HG03025 (cell line): ENCODE measurements at regions not wholly inside any gene's neighbourhood (a gene's known extent, or its start where the extent isn't known, plus 50 kb on each side); places are given as distances from the start of the nearest gene placed in this dataset.

Experiments used
- ATAC-seq: cut with Tn5 transposase; IDR thresholded peaks from one replicate; pipeline ENCODE4 v1.9.1; 2021; ENCODE audit warnings: mild to moderate bottlenecking, moderate library complexity; ENCODE audit not compliant: unreplicated experiment, low FRiP score

- peak; percentile 74 for ATAC-seq
Measured at GRCh38 chr12:92034858-92035401, 110.7 kb downstream of the BTG1 start.

- no peak for ATAC-seq
Measured at GRCh38 chr12:92034083-92034482, 111.6 kb downstream of the BTG1 start.

- no peak for ATAC-seq
Measured at GRCh38 chr12:92032965-92033364, 112.7 kb downstream of the BTG1 start.

GRCh38 chr12:92032101-92032500 lies 113.5 kb downstream of the BTG1 start:
- no peak for ATAC-seq

- peak; percentile 48 for ATAC-seq
Measured at GRCh38 chr12:92030618-92031017, 115.0 kb downstream of the BTG1 start.

GRCh38 chr12:92029902-92030586 lies 115.6 kb downstream of the BTG1 start:
- ATAC-seq: no peak

GRCh38 chr12:92029136-92029535 lies 116.5 kb downstream of the BTG1 start:
- no peak for ATAC-seq

GRCh38 chr12:92028441-92028709 lies 117.3 kb downstream of the BTG1 start:
- no peak for ATAC-seq

- ATAC-seq: no peak
Measured at GRCh38 chr12:92027701-92028440, 117.8 kb downstream of the BTG1 start.

GRCh38 chr12:92027243-92027642 lies 118.4 kb downstream of the BTG1 start:
- no peak for ATAC-seq

GRCh38 chr12:92025462-92026207 lies 120.0 kb downstream of the BTG1 start:
- ATAC-seq: no peak

- no peak for ATAC-seq
Measured at GRCh38 chr12:92022093-92022492, 123.6 kb downstream of the BTG1 start.

GRCh38 chr12:92021666-92022035 lies 124.0 kb downstream of the BTG1 start:
- ATAC-seq: no peak

GRCh38 chr12:92020983-92021665 lies 124.5 kb downstream of the BTG1 start:
- ATAC-seq: no peak

GRCh38 chr12:92019491-92020277 lies 126.0 kb downstream of the BTG1 start:
- ATAC-seq: no peak

GRCh38 chr12:92012691-92013090 lies 133.0 kb downstream of the BTG1 start:
- no peak for ATAC-seq

- no peak for ATAC-seq
Measured at GRCh38 chr12:92010853-92011701, 134.6 kb downstream of the BTG1 start.

GRCh38 chr12:92010368-92010767 lies 135.3 kb downstream of the BTG1 start:
- no peak for ATAC-seq

- ATAC-seq: no peak
Measured at GRCh38 chr12:92008345-92008744, 137.3 kb downstream of the BTG1 start.
